ENCODE measurements at regions not wholly inside any gene's neighbourhood (a gene's known extent, or its start where the extent isn't known, plus 50 kb on each side); places are given as distances from the start of the nearest gene placed in this dataset.
"Not testable (repeated sequence)": the region's sequence is repeated elsewhere in the genome, so short reads cannot be mapped to it uniquely, and the experiment has no call there.

DNA sequence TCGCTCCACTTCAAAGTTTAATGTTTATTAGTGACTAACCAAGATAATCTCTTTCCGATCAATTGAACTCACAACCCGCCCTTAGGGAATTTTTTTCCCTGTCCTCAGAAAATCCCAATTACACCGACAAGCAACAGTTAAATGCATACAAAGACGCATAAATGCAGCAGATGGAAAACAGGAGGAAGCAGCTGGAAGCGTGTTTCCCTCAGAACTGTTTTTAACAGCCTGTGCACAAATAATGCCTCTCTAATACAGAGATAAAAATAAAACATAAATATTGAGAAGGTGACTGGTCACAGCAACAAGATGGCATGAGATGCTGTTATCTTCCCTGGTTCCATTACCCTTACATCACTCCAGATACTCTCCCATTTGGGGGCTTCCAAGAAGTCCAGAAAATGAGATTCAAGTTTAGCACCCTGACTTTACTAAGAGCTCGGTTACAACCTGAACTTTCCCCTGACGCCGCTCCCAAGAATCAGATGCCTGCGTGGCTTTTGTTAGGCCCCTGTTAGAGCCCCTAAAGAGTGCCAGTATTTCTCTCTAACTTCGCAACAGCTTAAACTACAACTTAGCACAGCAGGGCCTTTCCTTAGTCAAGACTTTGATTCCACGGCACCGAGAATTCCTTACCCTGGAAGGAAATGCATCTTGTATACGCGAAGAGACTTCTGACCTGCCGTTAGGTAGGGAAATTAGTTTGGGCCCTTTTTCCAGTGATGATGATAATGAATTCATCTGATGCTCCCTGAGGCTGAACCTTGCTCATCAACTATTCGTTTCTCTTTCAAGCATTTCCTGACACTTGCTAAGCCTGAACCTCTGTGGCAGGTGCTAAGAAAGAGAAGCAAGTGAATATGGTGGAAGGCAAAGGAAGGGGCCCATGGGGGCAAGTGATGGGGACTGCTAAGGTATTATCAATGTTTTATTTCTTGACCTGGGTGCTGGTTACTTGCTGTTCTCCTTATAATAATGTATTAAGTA, 137.7 kb upstream of the SMYD2 start:
- DNase-seq = peak in 1 of 3 experiments; percentile 36

GRCh38 chr1:214144521-214144920, 136.4 kb upstream of the SMYD2 start:
- DNase-seq = not testable (repeated sequence)

- peak in 1 of 3 experiments; percentile 24 for DNase-seq
Observed at GRCh38 chr1:214146523-214146922, 134.4 kb upstream of the SMYD2 start.

DNA sequence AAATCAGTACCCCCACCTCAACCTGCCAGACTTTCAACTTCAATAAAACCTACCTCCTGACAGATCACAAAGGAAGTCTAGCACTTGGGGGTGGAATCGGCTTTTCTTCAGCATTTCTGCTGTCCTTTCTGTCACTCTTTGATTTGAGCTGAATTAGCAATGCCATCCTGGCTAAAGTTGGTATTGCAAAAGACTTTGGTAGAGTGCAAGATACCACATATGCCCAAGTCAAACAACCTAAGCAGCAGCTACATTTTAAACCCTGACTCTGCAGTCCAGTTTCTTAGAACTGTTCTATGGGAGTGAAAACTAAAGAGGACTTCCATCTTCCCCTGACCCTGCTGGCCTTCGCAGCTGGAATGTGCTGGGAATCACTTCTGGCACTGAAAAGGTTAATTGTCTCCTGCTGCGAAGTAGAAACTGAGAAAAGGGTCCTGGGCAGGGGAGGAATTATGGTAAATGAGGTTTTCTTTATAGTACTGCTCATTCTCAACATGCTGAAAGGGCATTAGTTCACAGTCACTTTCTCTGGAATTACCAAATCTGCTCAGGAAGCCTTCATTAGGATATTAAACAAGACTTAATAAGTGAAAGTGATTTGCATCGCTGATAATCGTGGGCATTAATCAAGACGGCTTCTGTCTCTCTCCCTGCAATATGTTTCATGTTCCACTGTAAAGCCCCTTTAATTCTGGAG, 126.2 kb upstream of the SMYD2 start:
- DNase-seq = no peak

- DNase-seq = no peak
Observed at GRCh38 chr1:214155987-214156625, 124.9 kb upstream of the SMYD2 start.

GRCh38 chr1:214164173-214164572, 116.8 kb upstream of the SMYD2 start:
- DNase-seq = no peak

DNA sequence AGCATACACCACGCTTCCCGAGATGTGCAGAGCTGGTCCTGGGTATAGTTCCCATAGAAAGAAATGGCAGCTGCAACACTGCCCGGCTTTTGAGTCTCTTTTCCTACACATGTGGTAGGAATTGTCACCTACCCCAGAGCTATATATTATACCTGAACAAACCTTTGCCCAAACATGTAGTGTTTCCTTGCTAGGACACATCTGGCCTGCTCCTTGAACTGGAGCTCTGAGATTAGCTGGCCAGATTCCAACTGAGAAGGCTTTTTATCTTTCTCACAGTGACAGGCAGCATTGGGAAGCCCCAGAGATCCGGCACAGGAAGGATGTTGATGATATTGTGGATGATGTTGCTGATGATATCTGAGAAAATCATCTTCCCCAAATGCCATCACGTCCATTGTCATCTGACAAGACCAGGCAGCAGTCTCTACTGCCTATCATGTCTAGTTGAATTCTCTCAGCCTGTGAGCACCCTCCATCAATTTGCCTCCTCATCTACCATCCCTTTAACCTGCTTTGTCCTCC, 115.0 kb upstream of the SMYD2 start:
- peak in 2 of 3 experiments; percentile 1 to 24 for DNase-seq

DNA sequence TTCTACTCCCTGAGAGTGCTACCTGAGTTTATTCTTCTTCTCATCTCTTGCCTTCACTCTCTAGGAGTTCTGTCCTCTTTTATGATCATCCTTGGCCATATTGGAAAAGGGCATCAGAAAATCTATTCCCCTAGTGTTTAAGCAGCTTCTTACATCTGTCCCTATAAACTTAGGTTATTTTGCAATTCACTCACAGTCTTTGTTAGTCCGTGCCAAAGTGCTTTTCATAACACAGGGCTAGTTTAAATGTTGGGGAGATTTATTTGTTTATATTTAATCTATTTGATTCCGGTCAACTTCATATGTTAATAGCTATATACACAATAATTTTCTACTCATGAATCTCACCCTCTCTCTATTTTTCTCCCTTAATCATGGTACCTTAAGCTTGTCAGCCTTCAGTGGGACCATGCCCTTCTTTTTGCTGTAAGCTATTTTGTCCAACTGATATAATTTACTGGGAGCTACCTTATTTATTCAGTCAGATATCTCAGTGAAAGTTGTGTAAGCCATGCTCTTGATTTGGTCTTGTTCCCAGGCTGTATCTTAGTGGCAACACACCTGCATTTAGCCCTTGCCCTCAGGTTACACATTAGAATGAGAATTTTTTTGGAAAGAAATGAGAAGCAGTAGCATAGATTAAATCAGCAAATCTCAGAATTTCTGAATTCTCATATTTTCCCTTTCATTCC, 106.3 kb upstream of the SMYD2 start:
- no peak for DNase-seq

DNA sequence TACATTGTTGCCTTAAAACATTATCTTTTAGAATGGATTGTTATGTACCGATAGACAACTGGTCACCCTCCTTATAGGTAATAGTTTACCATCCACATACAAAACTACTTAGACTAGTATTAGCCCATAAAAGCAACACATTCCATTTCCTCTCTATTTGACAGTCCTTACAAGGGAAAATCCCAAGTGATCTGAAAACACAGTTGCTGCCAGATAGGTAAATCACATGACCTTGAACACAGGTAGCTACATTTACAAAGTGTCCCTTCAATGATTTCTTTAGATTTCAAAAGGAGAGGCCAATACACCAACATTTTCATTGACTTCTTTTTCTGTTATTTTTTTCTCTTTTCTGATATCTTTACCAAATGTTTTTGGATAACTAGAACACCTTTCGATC, 102.9 kb upstream of the SMYD2 start:
- DNase-seq = no peak

- DNase-seq = no peak
Observed at GRCh38 chr1:214184992-214185391, 96.0 kb upstream of the SMYD2 start.

- DNase-seq = no peak
Observed at GRCh38 chr1:214186103-214186824, 94.7 kb upstream of the SMYD2 start.

- DNase-seq = peak in 2 of 3 experiments; percentile 48 to 62
Observed at GRCh38 chr1:214187121-214187900, 93.6 kb upstream of the SMYD2 start.

DNA sequence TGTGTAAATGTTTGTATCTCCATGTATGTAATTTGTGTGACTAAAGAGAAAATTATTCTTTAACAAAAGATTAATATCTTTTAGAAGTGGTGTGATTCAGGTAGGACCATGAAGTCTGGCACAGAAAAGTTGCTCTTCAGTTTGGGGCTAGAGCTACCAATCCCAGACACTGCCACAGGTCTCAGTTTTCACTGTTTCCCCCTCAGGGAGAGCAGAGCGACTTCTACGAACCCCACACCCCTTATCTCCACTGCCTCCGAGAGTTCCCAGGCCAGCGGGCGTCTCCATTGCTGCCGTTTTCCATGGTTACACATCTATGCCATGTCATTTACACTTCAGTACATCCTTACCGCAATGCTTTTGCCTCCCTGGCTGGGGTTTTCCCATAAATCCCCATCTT, 93.0 kb upstream of the SMYD2 start:
- no peak for DNase-seq

DNA sequence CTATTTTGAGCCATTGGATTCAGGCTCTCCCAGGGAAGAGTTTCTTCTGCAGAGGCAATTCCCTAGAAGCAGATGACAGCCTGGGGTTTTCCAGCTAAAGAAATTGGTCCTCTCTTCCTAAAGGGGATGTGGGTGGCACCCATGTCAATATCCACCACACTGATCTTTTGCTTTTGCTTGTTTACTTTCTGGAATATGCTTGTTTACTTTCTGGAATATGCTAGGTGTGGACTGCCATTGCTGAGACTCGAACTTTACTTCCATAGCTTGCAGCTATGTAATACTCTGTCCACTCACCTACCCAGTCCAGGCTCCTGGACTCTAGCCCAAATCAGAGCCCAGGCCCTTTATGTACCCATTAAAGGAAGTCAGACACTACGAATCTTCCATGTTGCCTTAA, 92.1 kb upstream of the SMYD2 start:
- DNase-seq = no peak

GRCh38 chr1:214192825-214193643, 87.9 kb upstream of the SMYD2 start:
- no peak for DNase-seq

GRCh38 chr1:214193691-214194090, 87.3 kb upstream of the SMYD2 start:
- no peak for DNase-seq

- DNase-seq = no peak
Observed at GRCh38 chr1:214198571-214198970, 82.4 kb upstream of the SMYD2 start.

- DNase-seq = no peak
Observed at GRCh38 chr1:214199585-214199984, 81.4 kb upstream of the SMYD2 start.

- DNase-seq = no peak
Observed at GRCh38 chr1:214202992-214203391, 78.0 kb upstream of the SMYD2 start.

GRCh38 chr1:214205053-214205452, 75.9 kb upstream of the SMYD2 start:
- DNase-seq = peak; percentile 12 to 95 (median 73)

All from NCI-H1417 (cell line).